Tibial nerve (tissue), 4 donors: ENCODE measurements at regions not wholly inside any gene's neighbourhood (a gene's known extent, or its start where the extent isn't known, plus 50 kb on each side); places are given as distances from the start of the nearest gene placed in this dataset.
"Not testable (repeated sequence)": the region's sequence is repeated elsewhere in the genome, so short reads cannot be mapped to it uniquely, and the experiment has no call there.

Experiments used
- DNase-seq, 2 donors: peaks; one replicate each; pipeline ENCODE4 v3.0.0-alpha.2; 2019; ENCODE audit warnings: low spot score in 2 of 2
- H3K27ac ChIP-seq, 4 donors: fragments of 200-600 bp; sonication (generic) in 3 of 4; one replicate each; pipeline ENCODE4 v1.5.1; 2017 to 2019; ENCODE audit warnings: mild to moderate bottlenecking in 1 of 4
- H3K27me3 ChIP-seq, 2 donors: fragments of 200-600 bp; sonication (generic) in 1 of 2; one replicate each; pipeline versions ENCODE4 v1.5.1 to v1.6.0; 2017 to 2019
- H3K36me3 ChIP-seq, 3 donors: fragments of 200-600 bp; sonication (generic); one replicate each; pipeline ENCODE4 v1.5.1; 2018 to 2019
- H3K4me1 ChIP-seq, 4 donors: fragments of 200-600 bp; sonication (generic) in 3 of 4; one replicate each; pipeline ENCODE4 v1.5.1; 2017 to 2019
- H3K4me3 ChIP-seq, 4 donors: fragments of 200-600 bp; sonication (generic) in 3 of 4; one replicate each; pipeline ENCODE4 v1.5.1; 2017 to 2019; ENCODE audit warnings: mild to moderate bottlenecking in 1 of 4, moderate library complexity in 1 of 4
- H3K9me3 ChIP-seq, 4 donors: fragments of 200-600 bp; sonication (generic) in 3 of 4; one replicate each; pipeline ENCODE4 v1.5.1; 2017 to 2019
- CTCF ChIP-seq, 5 experiments: fragments of 200-600 bp in 3 of 5; fragments of 450-650 bp in 2 of 5; sonication (generic) in 3 of 5; IDR thresholded peaks; one replicate each; pipeline ENCODE4 v1.5.1; 2016 to 2019; ENCODE audit warnings: antibody characterized with exemption in 5 of 5, mild to moderate bottlenecking in 3 of 5, moderate library complexity in 2 of 5
- EP300 ChIP-seq, 2 donors: sonication (generic); formaldehyde crosslinking; IDR thresholded peaks; one replicate each; pipeline ENCODE4 v1.6.1; 2017; ENCODE audit warnings: antibody characterized with exemption in 2 of 2, mild to moderate bottlenecking in 1 of 2
- POLR2A ChIP-seq, 2 donors: fragments of 450-650 bp; IDR thresholded peaks; one replicate each; pipeline ENCODE4 v1.6.1; 2017; ENCODE audit warnings: antibody characterized with exemption in 2 of 2, mild to moderate bottlenecking in 2 of 2, moderate library complexity in 2 of 2
- WGBS, 2 donors: methylation state at CpG; one replicate each; pipeline ENCODE4 v1.1.5; 2018; 5-methylcytosine and 5-hydroxymethylcytosine counted together

GRCh38 chr3:14016900-14017475, 107.7 kb downstream of the CHCHD4 start:
- no peaks in the 10 kb centered on the region for H3K36me3 ChIP-seq
- H3K27ac ChIP-seq = no peak overlapping the region
- TF ChIP-seq CTCF (IDR thresholded peaks at IDR 0.05) (no peak), POLR2A (IDR thresholded peaks at IDR 0.05) (no peak), EP300 (IDR thresholded peaks at IDR 0.05) (no peak)
- no peaks in the 10 kb centered on the region for H3K27me3 ChIP-seq
- 69% methylated on average over 8 of the region's 8 CpGs for WGBS, 2 donors
- H3K9me3 ChIP-seq = peaks cover 0 to 29% (median 4%) of the 10 kb centered on the region in 4 donors
- no peaks in the 10 kb centered on the region for H3K4me1 ChIP-seq
- no peak for DNase-seq
- H3K4me3 ChIP-seq = no peak overlapping the region

- Histone ChIP-seq H3K27ac (no peak overlapping the region), H3K4me3 (no peak overlapping the region), H3K36me3 (no peaks in the 10 kb centered on the region), H3K27me3 (no peaks in the 10 kb centered on the region), H3K9me3 (peaks cover 0 to 5% (median 0%) of the 10 kb centered on the region in 4 donors), H3K4me1 (no peaks in the 10 kb centered on the region)
- WGBS, 2 donors = 61 to 75% methylated on average over 4 of the region's 4 CpGs
- DNase-seq = no peak
- TF ChIP-seq CTCF (IDR thresholded peaks at IDR 0.05) (no peak), EP300 (IDR thresholded peaks at IDR 0.05) (no peak), POLR2A (IDR thresholded peaks at IDR 0.05) (no peak)
Observed at GRCh38 chr3:14007006-14007405, 117.7 kb downstream of the CHCHD4 start.

GRCh38 chr3:14001136-14001535, 121.3 kb upstream of the WNT7A start:
- H3K27me3 ChIP-seq = no peaks in the 10 kb centered on the region
- no peak overlapping the region for H3K4me3 ChIP-seq
- H3K27ac ChIP-seq = no peak overlapping the region
- no peaks in the 10 kb centered on the region for H3K36me3 ChIP-seq
- H3K9me3 ChIP-seq = peaks cover 0 to 12% (median 0%) of the 10 kb centered on the region in 4 donors
- DNase-seq = no peak
- no peak for TF ChIP-seq EP300 (IDR thresholded peaks at IDR 0.05)
- no peak for TF ChIP-seq CTCF (IDR thresholded peaks at IDR 0.05)
- TF ChIP-seq POLR2A (IDR thresholded peaks at IDR 0.05) = no peak
- no peaks in the 10 kb centered on the region for H3K4me1 ChIP-seq

DNA sequence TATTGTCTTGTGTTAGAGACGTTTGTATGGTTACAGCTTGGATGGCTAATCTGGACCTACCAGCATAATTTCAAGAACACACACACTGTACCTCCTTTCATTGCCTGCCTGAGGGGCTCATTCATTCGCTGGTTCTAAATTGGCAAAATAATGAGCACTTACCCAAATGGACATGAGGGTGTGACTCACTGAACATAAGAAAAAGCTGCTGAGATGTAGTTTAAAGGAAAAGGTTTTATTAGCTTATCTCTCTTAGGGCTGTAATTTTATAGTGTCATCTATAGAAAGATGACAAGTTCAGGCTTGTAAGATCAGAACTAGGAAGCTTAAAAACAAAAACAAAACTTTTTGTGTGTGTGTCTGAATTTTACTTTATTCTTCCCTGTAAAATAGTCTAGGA, 120.7 kb upstream of the WNT7A start:
- Histone ChIP-seq H3K9me3 (peaks cover 0 to 18% (median 0%) of the 10 kb centered on the region in 4 donors), H3K4me3 (no peak overlapping the region), H3K36me3 (no peaks in the 10 kb centered on the region), H3K4me1 (no peaks in the 10 kb centered on the region), H3K27ac (no peak overlapping the region), H3K27me3 (no peaks in the 10 kb centered on the region)
- WGBS, 2 donors = 44 to 56% methylated on average over 2 of the region's 2 CpGs
- no peak for DNase-seq
- TF ChIP-seq EP300 (IDR thresholded peaks at IDR 0.05) (no peak), POLR2A (IDR thresholded peaks at IDR 0.05) (no peak), CTCF (IDR thresholded peaks at IDR 0.05) (no peak)

- DNase-seq = no peak
- no peaks in the 10 kb centered on the region for H3K27me3 ChIP-seq
- H3K27ac ChIP-seq = no peak overlapping the region
- no peaks in the 10 kb centered on the region for H3K36me3 ChIP-seq
- H3K4me3 ChIP-seq = no peak overlapping the region
- 32 to 48% methylated on average over 4 of the region's 4 CpGs for WGBS, 2 donors
- H3K9me3 ChIP-seq = peaks cover 0 to 32% (median 0%) of the 10 kb centered on the region in 4 donors
- TF ChIP-seq CTCF (IDR thresholded peaks at IDR 0.05) (no peak), POLR2A (IDR thresholded peaks at IDR 0.05) (no peak), EP300 (IDR thresholded peaks at IDR 0.05) (no peak)
- no peaks in the 10 kb centered on the region for H3K4me1 ChIP-seq
Observed at GRCh38 chr3:13998831-13999230, 119.0 kb upstream of the WNT7A start.

DNA sequence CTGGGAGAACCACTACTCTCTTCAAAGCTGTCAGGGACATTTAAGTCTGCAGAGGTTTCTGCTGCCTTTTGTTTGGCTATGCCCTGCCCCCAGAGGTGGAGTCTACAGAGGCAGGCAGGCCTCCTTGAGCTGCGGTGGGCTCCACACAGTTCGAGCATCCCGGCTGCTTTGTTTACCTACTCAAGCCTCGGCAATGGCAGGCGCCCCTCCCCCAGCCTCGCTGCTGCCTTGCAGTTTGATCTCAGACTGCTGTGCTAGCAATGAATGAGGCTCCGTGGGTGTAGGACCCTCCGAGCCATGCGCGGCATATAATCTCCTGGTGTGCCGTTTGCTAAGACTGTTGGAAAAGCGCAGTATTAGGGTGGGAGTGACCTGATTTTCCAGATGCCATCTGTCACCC, 115.3 kb upstream of the WNT7A start:
- not testable (repeated sequence) for H3K27ac ChIP-seq, DNase-seq, H3K4me1 ChIP-seq, H3K27me3 ChIP-seq, H3K36me3 ChIP-seq, H3K4me3 ChIP-seq
- peaks cover 0 to 35% (median 0%) of the 10 kb centered on the region in 4 donors for H3K9me3 ChIP-seq
- WGBS, 2 donors = 81 to 89% methylated on average over 8 of the region's 12 CpGs

DNA sequence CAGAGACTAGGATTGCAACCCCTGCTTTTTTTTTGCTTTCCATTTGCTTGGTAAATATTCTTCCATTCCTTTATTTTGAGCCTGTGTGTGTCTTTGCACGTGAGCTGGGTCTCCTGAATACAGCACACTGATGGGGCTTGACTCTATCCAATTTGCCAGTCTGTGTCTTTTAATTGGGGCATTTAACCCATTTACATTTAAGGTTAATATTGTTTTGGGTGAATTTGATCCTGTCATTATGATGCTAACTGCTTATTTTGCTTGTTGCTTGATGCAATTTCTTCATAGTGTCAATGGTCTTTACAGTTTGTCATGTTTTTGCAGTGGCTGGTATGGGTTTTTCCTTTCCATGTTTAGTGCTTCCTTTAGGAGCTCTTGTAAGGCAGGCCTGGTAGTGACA, 109.1 kb upstream of the WNT7A start:
- WGBS, 2 donors = 63 to 64% methylated on average over 1 of the region's 1 CpG

More for the DNA sequence above, 109.1 kb upstream of the WNT7A start:
- H3K4me3 ChIP-seq, DNase-seq, H3K4me1 ChIP-seq, H3K27me3 ChIP-seq, H3K27ac ChIP-seq, H3K36me3 ChIP-seq: not testable (repeated sequence)
- peaks cover 0 to 42% (median 4%) of the 10 kb centered on the region in 4 donors for H3K9me3 ChIP-seq
